ENCODE measurements at regions not wholly inside any gene's neighbourhood (a gene's known extent, or its start where the extent isn't known, plus 50 kb on each side); places are given as distances from the start of the nearest gene placed in this dataset.
"Not testable (repeated sequence)": the region's sequence is repeated elsewhere in the genome, so short reads cannot be mapped to it uniquely, and the experiment has no call there.

DNA sequence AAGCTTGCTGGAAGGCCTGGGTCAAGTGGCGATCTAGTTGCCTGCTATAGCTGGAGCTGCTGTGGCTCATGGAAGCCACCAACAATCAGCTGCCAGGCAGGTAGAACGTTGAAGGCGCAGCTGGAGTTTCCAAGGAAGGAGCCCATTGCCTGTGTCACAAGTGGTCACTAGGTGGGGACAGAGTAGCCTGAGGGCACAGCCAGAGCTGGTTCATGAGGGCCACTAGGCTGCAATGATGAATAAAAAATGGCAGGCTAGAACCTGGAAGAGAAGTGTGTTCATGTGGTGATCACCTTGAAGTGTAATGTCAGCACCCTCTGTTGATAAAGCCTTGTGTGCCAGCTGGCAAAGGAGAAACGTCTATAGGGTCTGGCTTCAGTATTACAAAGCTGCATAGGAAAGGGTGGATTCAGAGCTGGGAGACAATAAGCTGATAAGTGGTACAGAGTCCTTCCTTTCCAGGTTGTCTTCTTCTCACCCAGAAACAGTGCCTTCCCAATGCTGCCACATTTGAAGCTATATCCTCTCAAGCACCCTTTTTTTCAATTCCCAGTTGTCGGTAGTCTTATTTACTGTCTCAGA is 165.8 kb downstream of the EMP1 start:
- ATAC-seq (peak; percentile 76), DNase-seq (ENCODE audit: low spot score) (peak; percentile 69)
- intact Hi-C loops (cut with DNase I): no loop called here

GRCh38 chr12:13359636-13360035 is 163.1 kb downstream of the EMP1 start:
- no peak for ATAC-seq
- no peak for DNase-seq (ENCODE audit: low spot score)
- intact Hi-C loops (cut with DNase I): no loop called here

GRCh38 chr12:13358391-13358905 is 161.9 kb downstream of the EMP1 start:
- intact Hi-C loops (cut with DNase I): no loop called here
- no peak for ATAC-seq
- DNase-seq (ENCODE audit: low spot score): no peak

DNA sequence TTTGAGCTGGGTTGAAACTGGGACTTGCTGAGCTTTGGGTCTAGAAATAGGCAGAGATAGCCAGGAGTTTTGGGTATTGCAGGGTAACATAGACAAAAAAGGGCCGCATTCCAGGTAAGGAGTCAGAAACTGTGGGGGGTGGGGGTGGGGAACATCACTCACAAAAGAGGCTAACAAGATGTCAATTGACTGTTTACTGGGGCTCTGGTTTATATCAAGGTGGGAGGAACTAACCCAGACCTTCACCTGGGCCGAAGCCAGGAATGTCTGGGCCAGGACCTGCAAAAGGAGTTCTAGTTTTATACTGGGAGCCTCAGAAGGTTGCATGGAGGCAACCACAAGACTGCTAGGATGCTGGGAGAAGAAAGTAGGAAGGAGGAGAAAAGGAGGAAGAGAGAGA is 154.4 kb downstream of the EMP1 start:
- no peak for DNase-seq (ENCODE audit: low spot score)

DNA sequence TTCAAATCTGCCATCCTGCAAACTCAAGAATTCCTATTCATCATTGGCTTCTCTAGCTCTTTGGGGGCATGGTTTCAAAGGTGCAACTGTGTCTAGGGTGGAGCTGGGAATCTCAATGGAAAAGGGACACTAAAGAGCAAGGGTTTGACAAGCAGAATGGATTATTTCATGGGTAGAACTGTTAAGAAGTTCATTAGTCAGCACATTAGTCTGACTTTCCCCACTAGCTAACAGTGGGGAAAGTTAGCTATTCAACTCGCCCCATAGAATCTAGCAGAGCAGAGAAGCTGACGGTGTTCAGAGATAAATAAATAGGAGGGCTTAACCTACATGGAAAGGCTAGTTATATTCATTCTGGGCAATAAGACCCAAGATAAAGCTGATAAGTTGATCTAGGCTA is 153.9 kb downstream of the EMP1 start:
- no peak for ATAC-seq
- intact Hi-C loops (cut with DNase I): no loop called here

More for the DNA sequence above, 154.4 kb downstream of the EMP1 start:
- intact Hi-C loops (cut with DNase I): no loop called here
- ATAC-seq: no peak

GRCh38 chr12:13348464-13348863 is 151.9 kb downstream of the EMP1 start:
- ATAC-seq: no peak
- intact Hi-C loops (cut with DNase I): no loop called here
- no peak for DNase-seq (ENCODE audit: low spot score)

More for the DNA sequence above, 153.9 kb downstream of the EMP1 start:
- no peak for DNase-seq (ENCODE audit: low spot score)

DNA sequence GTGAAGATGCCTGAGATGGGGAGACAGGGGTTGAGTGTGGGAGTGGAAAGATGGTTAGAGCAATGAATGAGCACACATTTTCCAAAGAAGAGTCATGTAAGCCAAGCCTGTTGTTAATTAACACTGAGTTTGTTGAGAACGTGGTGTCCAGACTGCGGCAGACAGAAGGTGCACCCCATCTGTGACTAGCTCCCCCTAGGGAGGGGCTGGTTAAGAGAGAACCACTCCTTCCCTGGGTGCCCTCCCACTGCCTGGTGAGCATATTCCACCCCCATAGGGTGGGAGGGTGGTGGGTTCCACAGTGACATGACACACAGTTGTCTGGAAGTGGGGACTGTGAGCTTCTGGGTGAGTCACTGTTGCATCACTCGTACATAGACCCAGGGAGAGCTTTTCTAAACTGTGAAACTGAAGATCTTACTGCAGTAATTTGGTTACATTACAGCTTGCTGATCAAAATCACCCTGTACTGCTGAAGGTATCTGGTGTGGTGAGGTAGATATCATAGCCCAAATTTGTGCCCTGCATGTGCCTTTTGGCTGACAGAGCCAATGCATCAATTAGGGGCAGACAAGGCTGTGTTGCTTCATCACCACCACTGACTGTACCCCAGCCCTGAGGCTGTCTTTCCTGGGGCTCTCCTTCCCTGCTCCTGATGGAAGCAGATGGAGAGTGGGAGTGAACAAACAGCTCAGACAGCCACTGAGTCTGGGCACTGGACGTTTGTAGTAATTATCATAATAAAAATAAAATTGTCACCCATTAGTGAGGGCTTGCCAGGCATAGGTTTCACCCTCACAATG is 150.9 kb downstream of the EMP1 start:
- ATAC-seq (peak; percentile 59), DNase-seq (ENCODE audit: low spot score) (no peak)
- intact Hi-C loops (cut with DNase I): no loop called here

DNA sequence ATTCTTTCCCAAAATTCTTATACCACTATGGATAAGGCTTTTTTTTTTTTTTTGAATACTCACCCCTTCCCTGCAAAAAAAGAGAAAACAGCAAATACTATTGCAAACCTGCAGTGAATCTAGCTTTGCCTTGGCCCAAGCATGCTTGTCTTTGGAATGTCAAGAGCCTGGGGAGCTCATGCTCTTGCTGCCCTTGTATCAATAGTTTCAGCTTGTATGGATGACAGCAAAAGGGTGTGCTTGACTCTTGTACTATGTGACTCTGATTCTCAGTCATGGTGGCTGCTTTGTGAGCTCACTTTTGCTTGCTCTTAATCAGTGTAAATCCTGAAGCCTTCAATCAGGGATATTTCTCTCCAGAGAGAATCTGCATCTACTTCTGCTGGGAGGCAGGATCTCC is 149.2 kb downstream of the EMP1 start:
- DNase-seq (ENCODE audit: low spot score) (no peak), ATAC-seq (no peak)
- intact Hi-C loops (cut with DNase I): no loop called here

GRCh38 chr12:13343375-13343774 is 146.8 kb downstream of the EMP1 start:
- DNase-seq (ENCODE audit: low spot score): no peak
- intact Hi-C loops (cut with DNase I): no loop called here
- no peak for ATAC-seq

DNA sequence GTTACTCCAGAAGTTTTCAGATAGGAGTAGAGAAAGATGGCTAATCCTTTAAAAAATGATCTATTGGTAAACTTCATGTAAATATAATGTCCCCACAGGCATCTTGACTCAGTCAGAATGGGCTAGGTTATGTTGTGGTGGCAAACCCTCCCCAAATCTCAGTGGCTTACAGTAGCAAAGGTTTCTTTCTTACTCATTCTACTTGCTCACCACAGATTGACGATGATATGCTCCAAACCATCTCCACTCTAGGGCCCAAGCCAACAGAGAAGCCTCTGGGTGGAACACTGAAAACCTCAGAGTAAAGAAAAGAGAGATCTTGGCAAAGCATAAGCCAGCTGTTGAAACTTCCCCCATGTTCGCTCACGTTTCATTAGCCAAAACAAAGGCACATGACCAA is 146.4 kb downstream of the EMP1 start:
- intact Hi-C loops (cut with DNase I): no loop called here
- DNase-seq (ENCODE audit: low spot score) (no peak), ATAC-seq (no peak)

- intact Hi-C loops (cut with DNase I): no loop called here
- ATAC-seq (no peak), DNase-seq (ENCODE audit: low spot score) (no peak)
Observed at GRCh38 chr12:13340149-13340548, 143.6 kb downstream of the EMP1 start.

DNA sequence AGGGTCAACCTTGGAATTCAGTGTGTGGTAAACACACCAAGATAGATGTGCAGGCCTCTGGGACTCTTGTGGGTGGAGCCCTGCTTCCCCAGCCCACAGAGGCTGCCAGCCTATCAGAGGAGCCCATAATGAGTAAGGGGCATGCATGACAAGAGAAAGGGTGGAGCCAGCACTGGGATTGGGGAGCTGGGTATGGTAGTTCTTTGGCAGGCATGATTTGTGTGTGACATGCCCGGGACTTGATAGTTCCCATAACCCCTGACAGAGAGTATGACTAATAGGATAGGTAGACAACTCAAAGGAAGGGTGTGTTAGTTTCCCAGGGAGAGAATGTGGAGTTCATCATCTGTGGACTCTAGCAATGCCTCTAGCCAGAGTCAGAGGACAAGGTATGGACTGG is 143.0 kb downstream of the EMP1 start:
- intact Hi-C loops (cut with DNase I): no loop called here
- ATAC-seq (no peak), DNase-seq (ENCODE audit: low spot score) (no peak)

DNA sequence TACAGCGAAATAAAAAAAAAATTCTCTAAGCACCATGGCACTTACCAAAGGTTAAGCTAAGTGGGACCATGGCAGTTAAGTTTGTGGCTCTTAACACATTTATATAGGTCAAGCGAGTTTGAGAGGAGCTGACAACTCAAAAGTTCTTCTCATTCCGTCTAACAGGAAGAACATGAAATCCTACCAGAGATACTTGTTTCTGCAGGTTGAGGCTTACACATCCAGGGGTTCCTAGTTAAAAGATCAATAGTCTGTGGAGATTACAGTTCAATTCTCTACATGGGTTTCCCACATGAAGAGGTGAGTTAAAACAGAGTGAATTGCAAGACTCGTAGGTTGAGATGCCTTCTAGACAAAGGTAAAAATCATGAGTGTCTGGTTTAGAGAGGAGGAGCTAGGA is 142.6 kb downstream of the EMP1 start:
- ATAC-seq: no peak
- no peak for DNase-seq (ENCODE audit: low spot score)
- intact Hi-C loops (cut with DNase I): no loop called here

- intact Hi-C loops (cut with DNase I): no loop called here
- no peak for DNase-seq (ENCODE audit: low spot score)
- ATAC-seq: no peak
Observed at GRCh38 chr12:13337791-13338190, 141.3 kb downstream of the EMP1 start.

- DNase-seq (ENCODE audit: low spot score) (no peak), ATAC-seq (no peak)
- intact Hi-C loops (cut with DNase I): no loop called here
Observed at GRCh38 chr12:13336216-13336615, 139.7 kb downstream of the EMP1 start.

- no peak for ATAC-seq
- no peak for DNase-seq (ENCODE audit: low spot score)
- intact Hi-C loops (cut with DNase I): no loop called here
Observed at GRCh38 chr12:13328535-13328934, 132.0 kb downstream of the EMP1 start.

GRCh38 chr12:13326076-13326475 is 129.6 kb downstream of the EMP1 start:
- intact Hi-C loops (cut with DNase I): no loop called here
- no peak for ATAC-seq

GRCh38 chr12:13325037-13325436 is 128.5 kb downstream of the EMP1 start:
- DNase-seq (ENCODE audit: low spot score); ATAC-seq; intact Hi-C loops (cut with DNase I): not testable (repeated sequence)

More at GRCh38 chr12:13326076-13326475, 129.6 kb downstream of the EMP1 start:
- DNase-seq (ENCODE audit: low spot score): no peak

GRCh38 chr12:13318231-13319015 is 121.9 kb downstream of the EMP1 start:
- ATAC-seq (no peak), DNase-seq (ENCODE audit: low spot score) (no peak)
- intact Hi-C loops (cut with DNase I): no loop called here
